GM12878 (cell line): ENCODE measurements at regions not wholly inside any gene's neighbourhood (a gene's known extent, or its start where the extent isn't known, plus 50 kb on each side); places are given as distances from the start of the nearest gene placed in this dataset.

Experiments used
- ATAC-seq: fragments of 200-7000 bp; cut with Tn5 transposase; 3 replicates; pipeline ENCODE4 v1.9.1; 2020; ENCODE audit warnings: mild to moderate bottlenecking, moderate library complexity
- BruUV-seq: library from RNA; stranded (reverse); fragments of 400-500 nt; replicated peaks from 2 replicates; lab custom pipeline; 2021; lab: Mats Ljungman, UMichigan
- CTCF ChIA-PET: fragments of 300-600 bp; sonication (Branson Sonifier 250); formaldehyde crosslinking; extraction: SDS; loops from one replicate; lab custom pipeline; 2021; ENCODE audit warnings: inconsistent platforms; lab: Yijun Ruan, JAX
- POLR2A ChIA-PET: fragments of 350-600 bp; formaldehyde crosslinking; extraction: SDS; loops from one replicate; lab custom pipeline; 2021; ENCODE audit warnings: inconsistent platforms; lab: Charles Lee
- RAD21 ChIA-PET: fragments of 300-600 bp; sonication (Branson Sonifier 250); formaldehyde crosslinking; loops from one replicate; lab custom pipeline; 2023; ENCODE audit warnings: antibody characterized with exemption; ENCODE audit not compliant: unreplicated experiment; lab: Charles Lee
- SMC1A ChIA-PET: fragments of 300-600 bp; sonication (Branson Sonifier 250); formaldehyde crosslinking; loops from one replicate; lab custom pipeline; 2023; ENCODE audit not compliant: unreplicated experiment, uncharacterized antibody; lab: Charles Lee
- DNase-seq: peaks from one replicate; pipeline ENCODE4 v3.0.0-alpha.2; 2011; ENCODE audit warnings: low read depth, low spot score
- FAIRE-seq: peaks from 3 replicates; lab custom pipeline; 2011; peaks lifted over from hg19 to GRCh38; lab: Jason Lieb, UNC
- H2AFZ ChIP-seq: 2 replicates; pipeline ENCODE4 v1.6.0; 2011; ENCODE audit warnings: low read depth, low read length, control low read depth; ENCODE audit not compliant: control insufficient read depth
- H3K27ac ChIP-seq: 2 replicates; pipeline ENCODE4 v1.5.1; 2011; ENCODE audit warnings: control low read depth; ENCODE audit not compliant: control insufficient read depth, insufficient read depth
- H3K27me3 ChIP-seq, 2 experiments: replicated peaks in 1 of 2; 2 replicates each; pipeline versions ENCODE4 v1.6.0 to v1.6.1; 2011; ENCODE audit warnings: low read length in 1 of 2; ENCODE audit not compliant: control insufficient read depth in 2 of 2, insufficient read depth in 2 of 2
- H3K36me3 ChIP-seq, 2 experiments: 2 replicates each; pipeline ENCODE4 v1.5.1; 2011; ENCODE audit warnings: low read length in 1 of 2; ENCODE audit not compliant: control insufficient read depth in 2 of 2, insufficient read depth in 2 of 2
- H3K4me1 ChIP-seq: 2 replicates; pipeline ENCODE4 v1.6.1; 2011; ENCODE audit warnings: mild to moderate bottlenecking, low read length, moderate library complexity, mixed read lengths; ENCODE audit not compliant: control insufficient read depth, insufficient read depth
- H3K4me2 ChIP-seq: 2 replicates; pipeline ENCODE4 v1.6.0; 2011; ENCODE audit warnings: control low read depth; ENCODE audit not compliant: control insufficient read depth, insufficient read depth
- H3K4me3 ChIP-seq: fragments of 200-600 bp; sonication (generic); 2 replicates; pipeline ENCODE4 v1.5.1; 2016
- H3K79me2 ChIP-seq: 2 replicates; pipeline ENCODE4 v1.6.0; 2011; ENCODE audit warnings: low read length; ENCODE audit not compliant: control insufficient read depth, insufficient read depth
- H3K9ac ChIP-seq: 2 replicates; pipeline ENCODE4 v1.8.0; 2011; ENCODE audit warnings: low read length, control low read depth, mixed read lengths; ENCODE audit not compliant: control insufficient read depth, insufficient read depth
- H3K9me3 ChIP-seq: replicated peaks from 3 replicates; pipeline ENCODE4 v1.5.1; 2011; ENCODE audit warnings: mild to moderate bottlenecking, low read length; ENCODE audit not compliant: control insufficient read depth, insufficient read depth
- H4K20me1 ChIP-seq: 2 replicates; pipeline ENCODE4 v1.6.0; 2011; ENCODE audit not compliant: control insufficient read depth, insufficient read depth
- CTCF ChIP-seq, 3 experiments: IDR thresholded peaks in 2 of 3; conservative IDR thresholded peaks in 1 of 3; 2 replicates each; pipeline ENCODE4 v1.5.1; 2011; ENCODE audit warnings: low read depth in 3 of 3, low read length in 3 of 3, mild to moderate bottlenecking in 3 of 3, control low read depth in 2 of 3, moderate library complexity in 2 of 3, inconsistent platforms in 1 of 3, mixed read lengths in 1 of 3; ENCODE audit not compliant: control insufficient read depth in 2 of 3, insufficient read depth in 1 of 3; ENCODE audit errors: extremely low read depth in 1 of 3
- ETV6 ChIP-seq, 2 experiments: fragments of 450-650 bp in 1 of 2; IDR thresholded peaks in 1 of 2; conservative IDR thresholded peaks in 1 of 2; 2 replicates each; pipeline ENCODE4 v1.6.1; 2014; ENCODE audit warnings: antibody characterized with exemption in 1 of 2, borderline replicate concordance in 1 of 2, low read depth in 1 of 2, mild to moderate bottlenecking in 1 of 2, moderate library complexity in 1 of 2
- POLR2A ChIP-seq: IDR thresholded peaks from 2 replicates; pipeline ENCODE4 v1.6.1; 2011; ENCODE audit warnings: low read depth, mild to moderate bottlenecking, low read length
- RAD21 ChIP-seq: IDR thresholded peaks from 2 replicates; pipeline ENCODE4 v1.6.1; 2011; ENCODE audit warnings: mild to moderate bottlenecking, low read depth, low read length, moderate library complexity; ENCODE audit not compliant: insufficient read depth
- WGBS: methylation state at CpG from one replicate; pipeline ENCODE4 v1.1.6; 2016; ENCODE audit warnings: low lambda C conversion rate; ENCODE audit not compliant: insufficient replicate concordance, insufficient coverage; ENCODE audit errors: missing lambda C conversion rate; 5-methylcytosine and 5-hydroxymethylcytosine counted together
- in situ Hi-C: fragments of 300-500 bp; cut with MboI; formaldehyde crosslinking; loops from 9 replicates; pipeline ENCODE4 v1.14.3; 2018; ENCODE audit warnings: mixed read lengths
- intact Hi-C: fragments of 100-400 bp; cut with micrococcal nuclease; formaldehyde crosslinking; loops from one replicate; pipeline ENCODE4 v1.14.2; 2022; ENCODE audit not compliant: unreplicated experiment

GRCh38 chr3:57007521-57008460 is 52.7 kb upstream of the SPATA12 start:
- no peak for FAIRE-seq
- Histone ChIP-seq H3K27ac (no peak overlapping the region), H3K4me2 (no peak overlapping the region), H3K4me1 (no peaks in the 10 kb centered on the region), H3K79me2 (no peaks in the 10 kb centered on the region), H4K20me1 (no peaks in the 10 kb centered on the region), H3K9ac (no peak overlapping the region), H3K27me3 (no peaks in the 10 kb centered on the region), H2AFZ (no peak overlapping the region), H3K4me3 (no peak overlapping the region), H3K36me3 (no peaks in the 10 kb centered on the region), H3K9me3 (no peaks in the 10 kb centered on the region; the same call in 2 of the 3 replicates)
- in situ Hi-C loops (no loop called here), intact Hi-C loops (no loop called here)
- CTCF ChIA-PET: interaction anchor here (0.9 to 3.9 kb wide), 6 partner anchors 9 to 94 kb away, joined by 3 to 19 read pairs (median 4); no protein-coding TSS in a partner anchor
- TF ChIP-seq POLR2A: no peak
- POLR2A ChIA-PET: interaction anchor here (0.6 kb wide), 1 partner anchor 272 kb away, joined by 4 read pairs; no protein-coding TSS in a partner anchor
- ATAC-seq: no peak
- no TSS peak for BruUV-seq
- RAD21 ChIA-PET: interaction anchor here (0.7 to 1.3 kb wide), 3 partner anchors 38 to 89 kb away, joined by 3 read pairs; no protein-coding TSS in a partner anchor
- SMC1A ChIA-PET: interaction anchor here (0.7 to 2.4 kb wide), 5 partner anchors 9 to 944 kb away, joined by 3 to 7 read pairs (median 4); no protein-coding TSS in a partner anchor
- 44% methylated on average over 18 of the region's 18 CpGs for WGBS
- no peak for DNase-seq

- Histone ChIP-seq H3K9me3 (no peaks in the 10 kb centered on the region), H3K36me3 (no peaks in the 10 kb centered on the region), H3K4me3 (no peak overlapping the region), H3K4me2 (no peak overlapping the region), H3K27ac (no peak overlapping the region), H3K4me1 (no peaks in the 10 kb centered on the region), H3K9ac (no peak overlapping the region), H4K20me1 (no peaks in the 10 kb centered on the region), H2AFZ (no peak overlapping the region)
- ChIA-PET SMC1A (interaction anchor here (1.0 to 2.4 kb wide), 4 partner anchors 8 to 94 kb away, joined by 3 to 7 read pairs (median 4); no protein-coding TSS in a partner anchor), CTCF (interaction anchor here (0.6 to 3.9 kb wide), 3 partner anchors 11 to 93 kb away, joined by 3 to 19 read pairs (median 16); no protein-coding TSS in a partner anchor), POLR2A (interaction anchor here (0.6 kb wide), 1 partner anchor 273 kb away, joined by 4 read pairs; no protein-coding TSS in a partner anchor), RAD21 (interaction anchor here (1.0 to 1.3 kb wide), 3 partner anchors 39 to 89 kb away, joined by 3 read pairs; no protein-coding TSS in a partner anchor)
- FAIRE-seq: peak; percentile 35
- peak; percentile 54; the same call in 2 of the 3 replicates for ATAC-seq
- in situ Hi-C loops (no loop called here), intact Hi-C loops (no loop called here)
- no TSS peak for BruUV-seq
- no peak for DNase-seq
- WGBS: 30% methylated on average over 7 of the region's 7 CpGs
- no peak for TF ChIP-seq ETV6 (conservative IDR thresholded peaks at IDR 0.05 in 1 of 2, IDR thresholded peaks at IDR 0.05 in 1 of 2; ENCODE audit: borderline replicate concordance in 1 of 2, low read depth in 1 of 2)
- TF ChIP-seq CTCF (IDR thresholded peaks at IDR 0.05 in 2 of 3, conservative IDR thresholded peaks at IDR 0.05 in 1 of 3; ENCODE audit: control insufficient read depth in 2 of 3, extremely low read depth in 1 of 3, insufficient read depth in 1 of 3, low read depth in 3 of 3, low read length in 3 of 3): peak; percentile 24 to 43 (median 38); a peak in 4 of 6 replicates
- TF ChIP-seq RAD21: peak; percentile 41; the same call in 1 of the 2 replicates
- TF ChIP-seq, all 136 proteins: peak for 2
- Histone ChIP-seq H3K79me2 (no peaks in the 10 kb centered on the region), H3K27me3 (no peaks in the 10 kb centered on the region)
Measured at GRCh38 chr3:57006949-57007419, 53.5 kb upstream of the SPATA12 start.
